MCF 10A (cell line): ENCODE measurements at regions not wholly inside any gene's neighbourhood (a gene's known extent, or its start where the extent isn't known, plus 50 kb on each side); places are given as distances from the start of the nearest gene placed in this dataset.

Experiments
- BruUV-seq: library from RNA; stranded (reverse); fragments of 400-500 nt; replicated peaks from 2 replicates; lab custom pipeline; 2021; lab: Mats Ljungman, UMichigan
- CTCF ChIA-PET: fragments of 300-600 bp; sonication (Branson Sonifier 250); formaldehyde crosslinking; extraction: SDS; loops from one replicate; lab custom pipeline; 2021; ENCODE audit warnings: antibody characterized with exemption, inconsistent platforms; lab: Yijun Ruan, JAX
- POLR2A ChIA-PET: fragments of 300-600, 350-650 bp; sonication (Branson Sonifier 250); formaldehyde crosslinking; extraction: SDS; loops from one replicate; lab custom pipeline; 2020; ENCODE audit warnings: antibody characterized with exemption, inconsistent platforms; lab: Yijun Ruan, JAX
- DNase-seq: peaks from one replicate; pipeline ENCODE4 v3.0.0-alpha.2; 2018; ENCODE audit not compliant: unreplicated experiment
- H3K27ac Mint-ChIP-seq: one replicate; pipeline ENCODE4 v1.8.0; 2022; ENCODE audit warnings: mild to moderate bottlenecking, low read depth, mixed read lengths; ENCODE audit not compliant: unreplicated experiment
- H3K27me3 Mint-ChIP-seq: one replicate; pipeline ENCODE4 v1.8.0; 2022; ENCODE audit warnings: mixed read lengths; ENCODE audit not compliant: insufficient read depth, unreplicated experiment
- H3K36me3 Mint-ChIP-seq: one replicate; pipeline ENCODE4 v1.8.0; 2022; ENCODE audit warnings: mild to moderate bottlenecking, moderate library complexity, mixed read lengths; ENCODE audit not compliant: insufficient read depth, unreplicated experiment
- H3K4me1 Mint-ChIP-seq: one replicate; pipeline ENCODE4 v1.8.0; 2022; ENCODE audit warnings: mixed read lengths; ENCODE audit not compliant: insufficient read depth, unreplicated experiment
- H3K4me3 Mint-ChIP-seq: one replicate; pipeline ENCODE4 v1.8.0; 2022; ENCODE audit warnings: mild to moderate bottlenecking, moderate library complexity, mixed read lengths; ENCODE audit not compliant: unreplicated experiment
- H3K9me3 Mint-ChIP-seq: one replicate; pipeline ENCODE4 v1.8.0; 2022; ENCODE audit warnings: mixed read lengths; ENCODE audit not compliant: unreplicated experiment
- CTCF ChIP-seq: fragments of 200-600 bp; IDR thresholded peaks from one replicate; pipeline ENCODE4 v1.8.0; 2022; ENCODE audit warnings: antibody characterized with exemption, mild to moderate bottlenecking; ENCODE audit not compliant: unreplicated experiment
- intact Hi-C: fragments of 100-400 bp; cut with micrococcal nuclease; formaldehyde crosslinking; loops from 2 replicates; pipeline ENCODE4 v1.14.1; 2022

- Mint-ChIP-seq H3K27ac (peak overlapping the region; percentile 33), H3K9me3 (no peaks in the 10 kb centered on the region), H3K4me3 (no peak overlapping the region), H3K27me3 (no peaks in the 10 kb centered on the region), H3K36me3 (no peaks in the 10 kb centered on the region), H3K4me1 (peaks cover 7% of the 10 kb centered on the region)
- DNase-seq, result peak; percentile 11
- ChIA-PET CTCF (no interaction called here), POLR2A (interaction anchor here (0.7 to 0.8 kb wide), 2 partner anchors 227 to 437 kb away, joined by 3 to 4 read pairs; no protein-coding TSS in a partner anchor)
- BruUV-seq, result no TSS peak
- intact Hi-C loops, result no loop called here
- TF ChIP-seq CTCF, result no peak
These were observed 437.8 kb downstream of the PLK2 start for GRCh38 chr5:58022055-58022454.

GRCh38 chr5:58021466-58021865 is 438.4 kb downstream of the PLK2 start:
- Mint-ChIP-seq H3K36me3 (no peaks in the 10 kb centered on the region), H3K27ac (no peak overlapping the region), H3K27me3 (no peaks in the 10 kb centered on the region), H3K9me3 (no peaks in the 10 kb centered on the region), H3K4me3 (no peak overlapping the region), H3K4me1 (peaks cover 13% of the 10 kb centered on the region)
- no peak for DNase-seq
- intact Hi-C loops, result no loop called here
- ChIA-PET POLR2A (interaction anchor here (0.7 to 0.8 kb wide), 2 partner anchors 227 to 438 kb away, joined by 3 to 4 read pairs; no protein-coding TSS in a partner anchor), CTCF (no interaction called here)
- TF ChIP-seq CTCF, result no peak
- BruUV-seq, result no TSS peak

GRCh38 chr5:58019614-58020013 is 440.3 kb downstream of the PLK2 start:
- intact Hi-C loops, result loop anchor here (10.0 kb wide), 1 partner anchor 135 kb away; no protein-coding TSS in a partner anchor
- Mint-ChIP-seq H3K4me1 (peaks cover 22% of the 10 kb centered on the region), H3K4me3 (no peak overlapping the region), H3K9me3 (peaks cover 2% of the 10 kb centered on the region), H3K27me3 (no peaks in the 10 kb centered on the region), H3K36me3 (no peaks in the 10 kb centered on the region), H3K27ac (no peak overlapping the region)
- CTCF ChIA-PET, result interaction anchor here (1.4 kb wide), 1 partner anchor 241 kb away, joined by 4 read pairs; no protein-coding TSS in a partner anchor
- TF ChIP-seq CTCF, result no peak
- no peak for DNase-seq
- POLR2A ChIA-PET, result interaction anchor here (0.7 kb wide), 1 partner anchor 87 kb away, joined by 3 read pairs; no protein-coding TSS in a partner anchor
- BruUV-seq, result no TSS peak

GRCh38 chr5:58018016-58018415 is 441.9 kb downstream of the PLK2 start:
- H3K9me3 Mint-ChIP-seq, result peaks cover 6% of the 10 kb centered on the region
- no peak for TF ChIP-seq CTCF
- no peak overlapping the region for H3K27ac Mint-ChIP-seq
- intact Hi-C loops, result loop anchor here (10.0 kb wide), 1 partner anchor 133 kb away; no protein-coding TSS in a partner anchor
- ChIA-PET POLR2A (interaction anchor here (0.6 to 4.9 kb wide), 3 partner anchors 162 to 1549 kb away, joined by 3 to 34 read pairs (median 3); partner anchors contain the start of gene PLK2), CTCF (interaction anchor here (0.6 to 2.1 kb wide), 4 partner anchors 135 to 442 kb away, joined by 3 to 12 read pairs (median 3); partner anchors contain the start of gene PLK2)
- H3K36me3 Mint-ChIP-seq, result no peaks in the 10 kb centered on the region
- H3K4me3 Mint-ChIP-seq, result no peak overlapping the region
- BruUV-seq, result no TSS peak
- no peaks in the 10 kb centered on the region for H3K27me3 Mint-ChIP-seq
- no peak for DNase-seq
- peaks cover 27% of the 10 kb centered on the region for H3K4me1 Mint-ChIP-seq
